Activated CD4-positive, alpha-beta T cell treated with anti-CD3 and anti-CD28 coated beads, Interleukin-2, amount 50 U/mL, for 48 hours (primary cell): ENCODE measurements at regions not wholly inside any gene's neighbourhood (a gene's known extent, or its start where the extent isn't known, plus 50 kb on each side); places are given as distances from the start of the nearest gene placed in this dataset.
"Not testable (repeated sequence)": the region's sequence is repeated elsewhere in the genome, so short reads cannot be mapped to it uniquely, and the experiment has no call there.

Source experiments
- DNase-seq, 2 experiments: peaks; one replicate each; pipeline ENCODE4 v3.0.0-alpha.2; 2020

DNA sequence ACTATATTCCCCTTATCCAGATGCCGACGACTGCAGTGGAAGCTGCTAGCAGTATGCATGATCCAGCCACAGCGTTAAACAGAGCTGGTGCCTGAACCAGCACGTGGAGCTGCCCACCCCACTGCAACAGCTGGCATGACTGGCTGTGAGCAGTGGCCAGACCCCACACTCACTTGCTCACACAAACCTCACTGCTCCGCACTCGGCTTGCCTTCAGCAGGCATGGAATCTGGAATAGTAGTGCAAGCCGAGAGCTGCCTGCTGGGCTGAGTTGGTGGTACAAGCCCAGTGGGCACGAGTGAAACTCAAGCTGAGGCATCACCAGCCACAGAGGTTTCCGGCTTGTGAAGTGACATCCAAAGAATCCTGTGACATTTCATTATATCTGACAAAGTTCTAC lies 1197.6 kb downstream of the FAM133A start:
- DNase-seq = no peak

- no peak for DNase-seq
These were observed 1227.8 kb downstream of the FAM133A start for GRCh38 chrX:94901849-94902248.

GRCh38 chrX:94908171-94908570 lies 1234.2 kb downstream of the FAM133A start:
- no peak for DNase-seq

GRCh38 chrX:94908648-94909047 lies 1234.6 kb downstream of the FAM133A start:
- DNase-seq = no peak

- no peak for DNase-seq
These were observed 1240.2 kb downstream of the FAM133A start for GRCh38 chrX:94914235-94914634.

DNA sequence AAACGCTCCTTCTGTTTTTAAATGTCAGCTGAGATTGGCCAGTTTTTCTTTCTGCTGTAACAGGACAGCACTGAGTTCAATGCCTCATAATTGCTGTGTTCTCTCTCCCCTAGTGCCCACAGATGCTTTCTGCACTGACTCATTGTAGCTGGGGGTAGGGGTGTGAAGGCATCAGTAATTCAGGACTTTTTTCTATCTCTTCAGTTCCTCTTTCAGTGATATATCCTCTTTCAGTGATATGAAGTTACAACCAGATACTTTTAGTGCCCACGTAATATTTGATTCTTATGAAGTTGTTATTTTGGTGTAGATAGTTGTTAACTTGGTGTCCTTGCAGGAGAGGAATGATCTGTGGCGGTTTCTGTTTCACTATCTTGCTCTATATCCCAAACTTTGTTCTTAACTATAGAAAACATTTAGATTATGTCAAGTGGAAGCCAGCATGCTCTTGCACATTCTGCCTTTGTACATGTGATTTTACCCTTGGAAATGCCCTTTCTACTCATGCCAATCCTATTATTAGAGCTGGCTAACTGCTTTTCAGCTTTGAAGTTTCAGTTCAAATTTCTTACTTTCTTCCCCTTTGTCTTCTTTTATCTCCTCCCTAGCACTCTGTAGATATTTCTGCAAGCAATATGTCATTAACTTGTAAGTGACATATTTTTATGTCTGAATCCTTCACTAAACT lies 1258.4 kb downstream of the FAM133A start:
- no peak for DNase-seq

DNA sequence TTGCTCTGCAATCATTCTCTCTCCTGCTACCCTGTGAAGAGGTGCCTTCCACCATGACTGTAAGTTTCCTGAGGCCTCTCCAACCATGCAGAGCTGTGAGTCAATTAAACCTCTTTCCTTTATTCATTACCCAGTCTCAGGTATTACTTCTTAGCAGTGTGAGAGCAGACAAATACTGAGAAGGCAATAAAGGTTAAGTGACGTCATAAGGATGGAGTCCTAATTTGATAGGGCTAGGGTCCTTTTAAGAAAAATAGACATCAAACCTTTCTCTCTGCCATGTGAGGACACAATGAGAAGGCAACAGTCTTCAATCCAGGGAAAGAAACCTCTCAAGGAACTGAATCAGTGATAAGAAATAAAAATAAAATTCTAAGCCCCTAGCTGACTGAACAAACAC lies 1262.7 kb downstream of the FAM133A start:
- no peak for DNase-seq

- DNase-seq = no peak
These were observed 1263.5 kb downstream of the FAM133A start for GRCh38 chrX:94937491-94937890.

DNA sequence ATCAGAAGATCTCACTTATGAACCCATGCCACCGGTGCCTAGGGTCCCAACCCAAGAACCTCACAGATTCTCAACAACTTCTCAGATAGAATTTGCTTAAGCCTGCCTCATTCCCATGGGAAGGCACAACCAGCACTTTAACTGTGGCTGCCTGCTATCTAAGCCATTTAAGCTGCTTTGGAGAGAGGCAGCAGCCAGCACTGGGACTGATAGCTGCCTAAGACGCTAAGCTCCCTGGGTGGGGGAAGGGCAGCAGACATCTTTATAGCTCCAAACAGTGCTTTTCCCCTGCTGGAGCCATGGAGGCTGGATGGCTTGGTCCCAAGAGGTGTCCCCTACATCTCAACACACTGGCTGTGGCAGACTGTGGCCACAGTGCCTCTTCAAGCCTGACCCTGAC lies 1268.6 kb downstream of the FAM133A start:
- no peak for DNase-seq

DNA sequence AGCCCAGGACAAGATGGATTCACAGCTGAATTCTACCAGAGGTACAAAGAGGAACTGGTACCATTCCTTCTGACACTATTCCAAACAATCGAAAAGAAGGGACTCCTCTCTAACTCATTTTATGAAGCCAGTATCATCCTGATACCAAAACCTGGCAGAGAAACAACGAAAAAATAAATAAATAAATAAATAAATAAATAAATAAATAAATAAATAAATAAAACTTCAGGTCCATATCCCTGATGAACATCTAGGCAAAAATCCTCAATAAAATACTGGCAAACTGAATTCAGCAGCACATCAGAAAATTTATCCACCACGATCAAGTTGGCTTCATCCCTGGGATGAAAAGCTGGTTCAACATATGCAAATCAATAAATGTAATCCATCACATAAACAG lies 1272.1 kb downstream of the FAM133A start:
- DNase-seq = not testable (repeated sequence)

DNA sequence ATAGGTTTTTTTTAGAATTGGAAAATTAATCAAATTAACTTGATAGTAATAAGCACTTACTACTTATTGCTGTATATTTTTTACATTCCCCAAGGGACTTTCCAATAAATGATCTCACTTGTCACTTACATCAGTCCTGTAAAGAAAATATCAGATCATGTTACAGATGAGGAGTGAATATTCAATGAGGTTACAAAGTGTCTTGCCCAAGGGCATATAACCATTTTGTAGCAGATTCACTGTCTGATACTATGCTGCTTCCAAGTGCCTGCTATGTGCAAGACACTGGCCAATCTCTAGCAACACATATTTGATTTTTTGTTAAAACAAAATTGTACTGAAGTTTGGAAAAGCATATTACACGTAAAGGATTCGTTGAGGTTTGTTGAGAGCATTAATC lies 1287.7 kb downstream of the FAM133A start:
- DNase-seq = no peak

GRCh38 chrX:94977562-94977961 lies 1303.6 kb downstream of the FAM133A start:
- DNase-seq = no peak

DNA sequence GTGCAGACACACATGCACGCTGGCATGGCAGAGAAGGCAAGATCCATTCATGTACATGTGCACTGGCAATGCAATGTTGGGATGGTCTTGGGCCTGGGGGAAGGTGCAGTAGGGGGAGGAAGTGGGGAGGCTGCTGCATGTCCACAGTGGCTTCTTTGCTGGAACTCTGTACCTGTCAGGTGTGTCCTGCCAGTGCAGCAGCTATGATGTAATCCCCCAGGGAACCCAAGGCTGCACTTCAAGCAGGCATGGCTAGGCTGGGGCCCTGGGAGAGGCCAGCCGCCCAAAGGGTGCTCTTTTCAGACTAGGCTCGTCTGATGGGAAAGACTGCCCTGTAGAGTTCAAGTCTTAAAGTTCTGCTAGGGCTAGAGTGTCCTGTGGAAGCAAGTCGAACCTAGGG lies 1304.0 kb downstream of the FAM133A start:
- no peak for DNase-seq
